PC-3 (cell line): ENCODE measurements at regions not wholly inside any gene's neighbourhood (a gene's known extent, or its start where the extent isn't known, plus 50 kb on each side); places are given as distances from the start of the nearest gene placed in this dataset.
"Not testable (repeated sequence)": the region's sequence is repeated elsewhere in the genome, so short reads cannot be mapped to it uniquely, and the experiment has no call there.

Experiments
- ATAC-seq: fragments of 200-7000 bp; cut with Tn5 transposase; 2 replicates; pipeline ENCODE4 v1.9.1; 2020; ENCODE audit warnings: mild to moderate bottlenecking, moderate library complexity
- BruUV-seq: library from RNA; stranded (reverse); fragments of 400-500 nt; replicated peaks from 2 replicates; lab custom pipeline; 2021; lab: Mats Ljungman, UMichigan
- CTCF ChIA-PET: fragments of 300-600 bp; sonication (Branson Sonifier 250); formaldehyde crosslinking; loops from one replicate; lab custom pipeline; 2022; ENCODE audit warnings: antibody characterized with exemption; lab: Charles Lee
- POLR2A ChIA-PET: fragments of 300-600 bp; sonication (Branson Sonifier 250); formaldehyde crosslinking; loops from one replicate; lab custom pipeline; 2022; ENCODE audit warnings: antibody characterized with exemption; ENCODE audit not compliant: unreplicated experiment; lab: Charles Lee
- DNase-seq: peaks from one replicate; pipeline ENCODE4 v3.0.0-alpha.2; 2015
- H2AFZ ChIP-seq: fragments of 300-600 bp; sonication (generic); 2 replicates; pipeline ENCODE4 v1.6.0; 2016; ENCODE audit warnings: antibody characterized with exemption, low read length
- H3F3A ChIP-seq: fragments of 300-600 bp; sonication (generic); one replicate; pipeline ENCODE4 v1.6.0; 2017; ENCODE audit warnings: antibody characterized with exemption, low read length, control low read depth, mild to moderate bottlenecking; ENCODE audit not compliant: unreplicated experiment
- H3K27ac ChIP-seq: fragments of 300-600 bp; sonication (generic); 2 replicates; pipeline ENCODE4 v1.5.1; 2016; ENCODE audit warnings: mild to moderate bottlenecking, low read length
- H3K27me3 ChIP-seq: fragments of 300-600 bp; sonication (generic); 2 replicates; pipeline ENCODE4 v1.6.1; 2016; ENCODE audit warnings: low read length, mixed read lengths
- H3K36me3 ChIP-seq: fragments of 300-600 bp; sonication (generic); 2 replicates; pipeline ENCODE4 v1.6.1; 2016; ENCODE audit warnings: low read depth, mixed run types, low read length, mixed read lengths
- H3K4me1 ChIP-seq: fragments of 300-600 bp; sonication (generic); 2 replicates; pipeline ENCODE4 v1.5.1; 2016; ENCODE audit warnings: low read length; ENCODE audit not compliant: insufficient read depth
- H3K4me2 ChIP-seq: fragments of 300-600 bp; sonication (generic); 2 replicates; pipeline ENCODE4 v1.6.0; 2016; ENCODE audit warnings: low read length
- H3K4me3 ChIP-seq: fragments of 300-600 bp; sonication (generic); 2 replicates; pipeline ENCODE4 v1.5.1; 2016; ENCODE audit warnings: mild to moderate bottlenecking, low read length, mixed read lengths
- H3K79me2 ChIP-seq: fragments of 300-600 bp; sonication (generic); 2 replicates; pipeline ENCODE4 v1.6.1; 2017; ENCODE audit warnings: low read length, mixed read lengths
- H3K9ac ChIP-seq: fragments of 300-600 bp; sonication (generic); 2 replicates; pipeline ENCODE4 v1.6.0; 2016; ENCODE audit warnings: mild to moderate bottlenecking, low read length
- H3K9me2 ChIP-seq: fragments of 300-600 bp; sonication (generic); replicated peaks from 2 replicates; pipeline ENCODE4 v1.6.1; 2016; ENCODE audit warnings: mixed run types, low read length, mixed read lengths
- H3K9me3 ChIP-seq: fragments of 300-600 bp; sonication (generic); 2 replicates; pipeline ENCODE4 v1.6.1; 2016; ENCODE audit warnings: low read length, mixed read lengths
- H4K20me1 ChIP-seq: fragments of 300-600 bp; sonication (generic); 2 replicates; pipeline ENCODE4 v1.6.1; 2016; ENCODE audit warnings: low read length, mixed read lengths
- CTCF ChIP-seq: fragments of 300-600 bp; sonication (generic); conservative IDR thresholded peaks from 2 replicates; pipeline ENCODE4 v1.5.1; 2017; ENCODE audit warnings: antibody characterized with exemption, low read depth, mild to moderate bottlenecking, low read length
- EZH2 ChIP-seq: fragments of 300-600 bp; sonication (generic); IDR thresholded peaks from one replicate; pipeline ENCODE4 v1.6.1; 2017; ENCODE audit warnings: antibody characterized with exemption, mild to moderate bottlenecking, low read length; ENCODE audit not compliant: unreplicated experiment
- EZH2phosphoT487 ChIP-seq: fragments of 300-600 bp; sonication (generic); IDR thresholded peaks from 2 replicates; pipeline ENCODE4 v1.6.1; 2018; ENCODE audit warnings: mild to moderate bottlenecking, antibody characterized with exemption, low read length, borderline replicate concordance
- intact Hi-C: fragments of 100-400 bp; cut with micrococcal nuclease; formaldehyde crosslinking; loops from 2 replicates; pipeline ENCODE4 v1.9.0; 2023

- CTCF ChIA-PET, result no interaction called here
- no peaks in the 10 kb centered on the region for H3K4me1 ChIP-seq
Observed at GRCh38 chr20:55632592-55632991, 372.7 kb downstream of the CBLN4 start.

GRCh38 chr20:55629143-55629542 is 376.2 kb downstream of the CBLN4 start:
- CTCF ChIA-PET, H3F3A ChIP-seq, H2AFZ ChIP-seq, H4K20me1 ChIP-seq, intact Hi-C loops, POLR2A ChIA-PET, H3K27ac ChIP-seq, H3K4me3 ChIP-seq, BruUV-seq, H3K4me1 ChIP-seq, DNase-seq, H3K27me3 ChIP-seq, H3K4me2 ChIP-seq, ATAC-seq, H3K9me2 ChIP-seq, H3K36me3 ChIP-seq, H3K79me2 ChIP-seq, H3K9ac ChIP-seq: not testable (repeated sequence)
- H3K9me3 ChIP-seq, result peaks cover 26% of the 10 kb centered on the region

More at GRCh38 chr20:55632592-55632991, 372.7 kb downstream of the CBLN4 start:
- Histone ChIP-seq H3K4me3 (no peak overlapping the region), H3K27me3 (no peaks in the 10 kb centered on the region), H2AFZ (no peak overlapping the region), H3K27ac (no peak overlapping the region), H3K9me3 (peaks cover 22% of the 10 kb centered on the region), H3K9me2 (no peaks in the 10 kb centered on the region), H3K9ac (no peak overlapping the region), H3F3A (no peaks in the 10 kb centered on the region), H3K79me2 (no peaks in the 10 kb centered on the region), H3K36me3 (no peaks in the 10 kb centered on the region), H4K20me1 (no peaks in the 10 kb centered on the region), H3K4me2 (no peak overlapping the region)
- TF ChIP-seq EZH2, result no peak
- TF ChIP-seq CTCF, result no peak
- TF ChIP-seq EZH2phosphoT487, result no peak
- POLR2A ChIA-PET, result no interaction called here
- intact Hi-C loops, result no loop called here
- DNase-seq, result no peak
- no TSS peak for BruUV-seq
- ATAC-seq, result no peak

- H3K27me3 ChIP-seq, result no peaks in the 10 kb centered on the region
- no peak overlapping the region for H3K9ac ChIP-seq
- no peaks in the 10 kb centered on the region for H3K36me3 ChIP-seq
- no peak overlapping the region for H3K4me2 ChIP-seq
- no peaks in the 10 kb centered on the region for H4K20me1 ChIP-seq
- CTCF ChIA-PET, result no interaction called here
- no peaks in the 10 kb centered on the region for H3F3A ChIP-seq
- ATAC-seq (no peak), DNase-seq (no peak)
- H3K4me1 ChIP-seq, result no peaks in the 10 kb centered on the region
- no peaks in the 10 kb centered on the region for H3K79me2 ChIP-seq
- peaks cover 38% of the 10 kb centered on the region for H3K9me3 ChIP-seq
- intact Hi-C loops, result no loop called here
- H3K27ac ChIP-seq, result no peak overlapping the region
- no peak for TF ChIP-seq EZH2phosphoT487
- no peak for TF ChIP-seq EZH2
- TF ChIP-seq CTCF, result no peak
- POLR2A ChIA-PET, result no interaction called here
- H3K9me2 ChIP-seq, result no peaks in the 10 kb centered on the region
- BruUV-seq, result no TSS peak
- no peak overlapping the region for H2AFZ ChIP-seq
- no peak overlapping the region for H3K4me3 ChIP-seq
Observed at GRCh38 chr20:55626716-55627115, 378.6 kb downstream of the CBLN4 start.
